Activated CD4-positive, alpha-beta T cell treated with anti-CD3 and anti-CD28 coated beads for 36 hours (primary cell): ENCODE measurements at regions not wholly inside any gene's neighbourhood (a gene's known extent, or its start where the extent isn't known, plus 50 kb on each side); places are given as distances from the start of the nearest gene placed in this dataset.
A peak's percentile ranks its signal among the peaks of the same experiment; 100 is the strongest.
"Not testable (repeated sequence)": the region's sequence is repeated elsewhere in the genome, so short reads cannot be mapped to it uniquely, and the experiment has no call there.

Source experiments
- ATAC-seq: fragments of 200-7000 bp; cut with Tn5 transposase; one replicate; pipeline ENCODE4 v1.10.0; 2021; ENCODE audit warnings: mild to moderate bottlenecking, moderate library complexity
- CTCF ChIA-PET: fragments of 350-600 bp; sonication (Branson Sonifier 250); formaldehyde crosslinking; loops from one replicate; lab custom pipeline; 2021; ENCODE audit warnings: antibody characterized with exemption; lab: Charles Lee
- POLR2A ChIA-PET: fragments of 350-600 bp; sonication (Branson Sonifier 250); formaldehyde crosslinking; loops from one replicate; lab custom pipeline; 2021; ENCODE audit warnings: antibody characterized with exemption, inconsistent platforms; lab: Charles Lee
- DNase-seq: peaks from one replicate; pipeline ENCODE4 v3.0.0-alpha.2; 2020
- H3K27ac Mint-ChIP-seq: one replicate; pipeline ENCODE4 v1.8.0; 2021; ENCODE audit warnings: mixed read lengths
- H3K27me3 Mint-ChIP-seq: one replicate; pipeline ENCODE4 v1.8.0; 2021; ENCODE audit warnings: mixed read lengths
- H3K36me3 Mint-ChIP-seq: one replicate; pipeline ENCODE4 v1.8.0; 2021; ENCODE audit warnings: low read depth, mixed read lengths
- H3K4me1 Mint-ChIP-seq: one replicate; pipeline ENCODE4 v1.8.0; 2021; ENCODE audit warnings: mixed read lengths
- H3K4me3 Mint-ChIP-seq: one replicate; pipeline ENCODE4 v1.8.0; 2021; ENCODE audit warnings: mild to moderate bottlenecking, moderate library complexity, mixed read lengths
- H3K9me3 Mint-ChIP-seq: one replicate; pipeline ENCODE4 v1.8.0; 2021; ENCODE audit warnings: low read depth, mixed read lengths
- intact Hi-C, 2 experiments: fragments of 100-400 bp; cut with DNase I in 1 of 2; cut with micrococcal nuclease in 1 of 2; formaldehyde crosslinking; loops; one replicate each; pipeline versions ENCODE4 v1.14.2 to v1.15.1; 2022 to 2024; cut with DNase I, micrococcal nuclease

DNA sequence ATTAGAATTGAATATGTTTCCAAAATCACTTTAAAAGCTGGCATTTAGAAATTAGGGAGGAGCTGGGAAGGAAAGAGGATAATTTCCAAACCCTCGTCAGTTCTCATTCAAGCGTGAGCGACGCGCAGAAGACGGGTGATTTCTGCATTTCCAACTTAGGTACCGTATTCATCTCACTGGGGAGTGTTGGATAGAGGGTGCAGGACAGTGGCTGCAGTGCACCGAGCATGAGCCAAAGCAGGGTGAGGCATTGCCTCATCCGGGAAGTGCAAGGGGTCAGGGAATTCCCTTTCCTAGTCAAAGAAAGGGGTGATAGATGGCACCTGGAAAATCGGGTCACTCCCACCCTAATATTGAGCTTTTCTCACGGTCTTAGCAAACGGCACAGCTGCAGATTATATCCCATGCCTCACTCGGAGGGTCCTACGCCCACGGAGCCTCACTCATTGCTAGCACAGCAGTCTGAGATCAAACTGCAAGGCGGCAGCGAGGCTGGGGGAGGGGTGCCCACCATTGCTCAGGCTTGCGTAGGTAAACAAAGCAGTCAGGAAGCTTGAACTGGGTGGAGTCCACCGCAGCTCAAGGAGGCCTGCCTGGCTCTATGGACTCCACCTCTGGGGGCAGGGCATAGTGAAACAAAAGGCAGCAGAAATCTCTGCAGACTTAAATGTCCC lies 114.3 kb upstream of the BNIP2 start:
- CTCF ChIA-PET: interaction anchor here (0.9 to 2.4 kb wide), 4 partner anchors 9 to 523 kb away, joined by 3 to 10 read pairs (median 4); no protein-coding TSS in a partner anchor
- POLR2A ChIA-PET, H3K9me3 Mint-ChIP-seq, ATAC-seq, intact Hi-C loops, H3K36me3 Mint-ChIP-seq, H3K27me3 Mint-ChIP-seq: not testable (repeated sequence)
- Mint-ChIP-seq H3K27ac (peak overlapping the region; percentile 35), H3K4me3 (peak overlapping the region; percentile 3), H3K4me1 (peaks cover 44% of the 10 kb centered on the region)
- peak; percentile 70 for DNase-seq

DNA sequence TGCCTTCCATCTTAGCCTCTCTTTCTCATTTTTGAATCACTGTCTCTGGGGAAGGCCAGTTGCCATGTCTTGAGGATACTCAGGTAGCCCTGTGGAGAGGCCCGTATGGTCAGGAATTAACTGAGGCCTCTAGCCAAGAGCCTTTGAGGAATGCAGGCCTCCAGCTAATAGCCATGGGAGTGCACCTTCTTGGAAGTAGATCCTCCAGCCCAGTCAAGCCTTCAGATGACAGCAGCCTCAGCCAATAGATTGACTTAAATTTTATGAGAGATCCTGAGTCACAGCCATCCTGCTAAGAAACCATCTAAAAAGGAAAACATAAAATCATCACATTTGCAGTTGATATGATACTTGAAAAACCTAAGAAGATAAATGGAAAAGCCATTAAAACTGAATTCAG lies 112.5 kb upstream of the BNIP2 start:
- ChIA-PET CTCF (interaction anchor here (1.0 to 2.4 kb wide), 2 partner anchors 111 to 525 kb away, joined by 4 to 10 read pairs; no protein-coding TSS in a partner anchor), POLR2A (no interaction called here)
- intact Hi-C loops: no loop called here
- Mint-ChIP-seq H3K9me3 (no peaks in the 10 kb centered on the region), H3K27me3 (no peaks in the 10 kb centered on the region), H3K36me3 (peaks cover 3% of the 10 kb centered on the region), H3K4me3 (no peak overlapping the region), H3K4me1 (peaks cover 59% of the 10 kb centered on the region), H3K27ac (peak overlapping the region; percentile 14)
- ATAC-seq (no peak), DNase-seq (no peak)

GRCh38 chr15:59798605-59798917 lies 109.4 kb upstream of the BNIP2 start:
- Mint-ChIP-seq H3K9me3 (no peaks in the 10 kb centered on the region), H3K36me3 (no peaks in the 10 kb centered on the region), H3K27ac (peak overlapping the region; percentile 27), H3K27me3 (no peaks in the 10 kb centered on the region), H3K4me1 (peaks cover 65% of the 10 kb centered on the region), H3K4me3 (peak overlapping the region; percentile 26)
- POLR2A ChIA-PET: interaction anchor here (0.7 kb wide), 1 partner anchor 1236 kb away, joined by 5 read pairs; no protein-coding TSS in a partner anchor
- peak; percentile 14 for ATAC-seq
- intact Hi-C loops: loop anchor here in 1 of 2 experiments (1.0 kb wide), 1 partner anchor 121 kb away; no protein-coding TSS in a partner anchor
- no peak for DNase-seq
- CTCF ChIA-PET: interaction anchor here (0.6 to 1.0 kb wide), 3 partner anchors 73 to 380 kb away, joined by 3 to 4 read pairs (median 4); no protein-coding TSS in a partner anchor

GRCh38 chr15:59797756-59798604 lies 108.9 kb upstream of the BNIP2 start:
- DNase-seq (no peak), ATAC-seq (peak; percentile 83)
- ChIA-PET POLR2A (interaction anchor here (0.7 kb wide), 1 partner anchor 1236 kb away, joined by 5 read pairs; no protein-coding TSS in a partner anchor), CTCF (interaction anchor here (0.6 to 1.0 kb wide), 2 partner anchors 73 to 381 kb away, joined by 3 to 4 read pairs; no protein-coding TSS in a partner anchor)
- Mint-ChIP-seq H3K27ac (peak overlapping the region; percentile 27), H3K4me3 (peak overlapping the region; percentile 26), H3K27me3 (no peaks in the 10 kb centered on the region), H3K9me3 (no peaks in the 10 kb centered on the region), H3K36me3 (no peaks in the 10 kb centered on the region), H3K4me1 (peaks cover 60% of the 10 kb centered on the region)
- intact Hi-C loops: loop anchor here in 1 of 2 experiments (1.0 kb wide), 1 partner anchor 121 kb away; no protein-coding TSS in a partner anchor

GRCh38 chr15:59794229-59794886 lies 105.2 kb upstream of the BNIP2 start:
- Mint-ChIP-seq H3K27ac (no peak overlapping the region), H3K27me3 (no peaks in the 10 kb centered on the region), H3K9me3 (no peaks in the 10 kb centered on the region), H3K36me3 (no peaks in the 10 kb centered on the region), H3K4me1 (peaks cover 48% of the 10 kb centered on the region), H3K4me3 (no peak overlapping the region)
- CTCF ChIA-PET: no interaction called here
- DNase-seq: peak; percentile 31
- intact Hi-C loops: loop anchor here in 1 of 2 experiments (1.0 kb wide), 1 partner anchor 125 kb away; no protein-coding TSS in a partner anchor
- ATAC-seq: peak; percentile 62
- POLR2A ChIA-PET: no interaction called here

DNA sequence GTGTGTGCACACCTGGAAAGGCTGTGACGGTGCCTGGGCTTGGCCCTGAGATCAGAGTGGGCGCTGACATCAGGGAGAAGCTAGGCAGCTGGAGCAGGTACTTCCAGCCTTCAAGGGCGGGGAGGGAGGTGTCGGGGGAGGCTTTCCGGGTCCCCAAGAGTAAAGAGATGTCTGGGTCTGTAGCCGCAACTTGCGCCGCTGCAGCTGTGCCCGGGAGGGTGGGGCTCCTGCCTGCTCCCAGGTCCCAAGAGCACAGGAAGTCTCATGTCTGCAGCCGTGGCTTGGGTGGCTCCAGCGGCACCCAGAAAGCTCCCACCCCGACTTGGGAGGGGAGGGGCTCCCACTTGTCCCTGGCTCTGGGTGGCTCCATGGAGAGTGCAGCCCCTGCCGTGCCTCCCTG lies 103.2 kb upstream of the BNIP2 start:
- no peak for DNase-seq
- H3K4me3 Mint-ChIP-seq: no peak overlapping the region
- peaks cover 37% of the 10 kb centered on the region for H3K4me1 Mint-ChIP-seq
- no peak overlapping the region for H3K27ac Mint-ChIP-seq
- ATAC-seq: no peak
- no peaks in the 10 kb centered on the region for H3K36me3 Mint-ChIP-seq
- POLR2A ChIA-PET: no interaction called here
- intact Hi-C loops: no loop called here
- H3K9me3 Mint-ChIP-seq: no peaks in the 10 kb centered on the region
- CTCF ChIA-PET: no interaction called here
- no peaks in the 10 kb centered on the region for H3K27me3 Mint-ChIP-seq

- intact Hi-C loops: no loop called here
- POLR2A ChIA-PET: no interaction called here
These were observed 102.6 kb upstream of the BNIP2 start for GRCh38 chr15:59791755-59792154.

DNA sequence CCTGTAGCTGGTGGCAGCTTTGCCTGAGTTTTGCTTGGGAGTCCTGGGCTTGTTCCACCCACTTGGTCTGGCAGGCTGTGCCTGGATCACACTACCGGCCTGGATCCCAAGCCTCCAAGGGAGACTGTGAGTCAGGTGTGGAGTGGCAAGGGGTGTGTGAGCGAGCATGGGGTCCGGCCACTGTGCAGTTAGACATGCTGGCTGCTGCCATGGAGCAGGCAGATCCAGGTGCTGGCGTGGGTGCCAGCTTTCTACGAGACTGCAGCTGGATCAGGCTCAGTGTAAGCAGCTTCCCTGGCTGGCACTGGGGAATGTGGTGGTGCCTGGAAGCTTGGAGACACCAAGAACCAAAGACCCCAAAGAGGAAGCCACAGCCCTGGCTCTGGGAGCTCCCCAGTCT lies 102.0 kb upstream of the BNIP2 start:
- Mint-ChIP-seq H3K9me3 (no peaks in the 10 kb centered on the region), H3K27ac (no peak overlapping the region), H3K27me3 (no peaks in the 10 kb centered on the region), H3K4me3 (no peak overlapping the region), H3K4me1 (peaks cover 32% of the 10 kb centered on the region), H3K36me3 (no peaks in the 10 kb centered on the region)
- POLR2A ChIA-PET: no interaction called here
- intact Hi-C loops: no loop called here
- CTCF ChIA-PET: interaction anchor here (0.7 kb wide), 2 partner anchors 70 to 1141 kb away, joined by 3 read pairs; no protein-coding TSS in a partner anchor
- ATAC-seq (no peak), DNase-seq (no peak)

More at GRCh38 chr15:59791755-59792154, 102.6 kb upstream of the BNIP2 start:
- ATAC-seq (no peak), DNase-seq (no peak)
- no peaks in the 10 kb centered on the region for H3K27me3 Mint-ChIP-seq
- no peaks in the 10 kb centered on the region for H3K9me3 Mint-ChIP-seq
- CTCF ChIA-PET: interaction anchor here (0.7 kb wide), 2 partner anchors 70 to 1141 kb away, joined by 3 read pairs; no protein-coding TSS in a partner anchor
- no peaks in the 10 kb centered on the region for H3K36me3 Mint-ChIP-seq
- peaks cover 32% of the 10 kb centered on the region for H3K4me1 Mint-ChIP-seq
- H3K4me3 Mint-ChIP-seq: no peak overlapping the region
- no peak overlapping the region for H3K27ac Mint-ChIP-seq

DNA sequence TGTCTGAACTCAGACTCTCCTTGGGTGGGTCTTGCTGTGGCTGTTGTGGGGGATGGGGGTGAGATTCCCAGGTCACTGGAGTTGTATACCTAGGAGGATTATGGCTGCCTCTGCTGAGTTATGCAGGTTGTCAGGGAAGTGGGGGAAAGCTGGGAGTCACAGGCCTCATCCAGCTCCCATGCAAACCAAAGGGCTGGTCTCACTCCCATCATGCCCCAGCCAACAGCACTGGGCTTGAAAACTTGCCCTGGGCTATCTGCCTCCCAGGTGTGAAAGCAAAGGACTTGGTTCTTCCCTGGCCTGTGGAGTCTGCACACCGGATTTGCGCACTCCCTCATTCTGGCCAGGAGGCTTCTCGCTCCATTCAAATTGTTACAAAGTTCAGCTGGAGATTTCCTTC lies 97.3 kb upstream of the BNIP2 start:
- H3K27ac Mint-ChIP-seq, intact Hi-C loops, DNase-seq, H3K4me3 Mint-ChIP-seq, ATAC-seq, H3K36me3 Mint-ChIP-seq, H3K9me3 Mint-ChIP-seq, H3K27me3 Mint-ChIP-seq, POLR2A ChIA-PET: not testable (repeated sequence)
- CTCF ChIA-PET: interaction anchor here (0.8 kb wide), 1 partner anchor 327 kb away, joined by 3 read pairs; no protein-coding TSS in a partner anchor
- H3K4me1 Mint-ChIP-seq: peaks cover 10% of the 10 kb centered on the region

DNA sequence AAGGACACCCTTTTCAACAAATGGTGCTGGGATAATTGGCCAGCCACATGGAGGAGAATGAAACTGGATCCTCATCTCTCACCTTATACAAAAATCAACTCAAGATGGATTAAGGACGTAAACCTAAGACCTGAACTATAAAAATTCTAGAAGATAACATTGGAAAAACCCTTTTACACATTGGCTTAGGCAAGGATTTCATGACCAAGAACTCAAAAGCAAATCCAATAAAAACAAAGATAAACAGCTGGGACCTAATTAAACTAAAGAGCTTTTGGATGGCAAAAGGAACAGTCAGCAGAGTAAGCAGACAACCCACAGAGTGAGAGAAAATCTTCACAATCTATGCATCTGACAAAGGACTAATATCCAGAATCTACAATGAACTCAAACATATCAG lies 96.9 kb upstream of the BNIP2 start:
- H3K9me3 Mint-ChIP-seq, H3K27me3 Mint-ChIP-seq, ATAC-seq, H3K27ac Mint-ChIP-seq, DNase-seq, intact Hi-C loops, H3K36me3 Mint-ChIP-seq, H3K4me3 Mint-ChIP-seq, POLR2A ChIA-PET: not testable (repeated sequence)
- CTCF ChIA-PET: interaction anchor here (0.8 kb wide), 1 partner anchor 328 kb away, joined by 3 read pairs; no protein-coding TSS in a partner anchor
- H3K4me1 Mint-ChIP-seq: peaks cover 10% of the 10 kb centered on the region
